PC-3 (cell line): ENCODE measurements at regions not wholly inside any gene's neighbourhood (a gene's known extent, or its start where the extent isn't known, plus 50 kb on each side); places are given as distances from the start of the nearest gene placed in this dataset.

ENCODE experiments used
- EZH2phosphoT487 ChIP-seq: fragments of 300-600 bp; sonication (generic); IDR thresholded peaks from 2 replicates; pipeline ENCODE4 v1.6.1; 2018; ENCODE audit warnings: mild to moderate bottlenecking, antibody characterized with exemption, low read length, borderline replicate concordance
- TF ChIP-seq, protein P1 (sequence below): fragments of 300-600 bp; sonication (generic); conservative IDR thresholded peaks from 2 replicates; pipeline ENCODE4 v1.5.1; 2017; ENCODE audit warnings: antibody characterized with exemption, low read depth, mild to moderate bottlenecking, low read length

- TF ChIP-seq, protein P1, sequence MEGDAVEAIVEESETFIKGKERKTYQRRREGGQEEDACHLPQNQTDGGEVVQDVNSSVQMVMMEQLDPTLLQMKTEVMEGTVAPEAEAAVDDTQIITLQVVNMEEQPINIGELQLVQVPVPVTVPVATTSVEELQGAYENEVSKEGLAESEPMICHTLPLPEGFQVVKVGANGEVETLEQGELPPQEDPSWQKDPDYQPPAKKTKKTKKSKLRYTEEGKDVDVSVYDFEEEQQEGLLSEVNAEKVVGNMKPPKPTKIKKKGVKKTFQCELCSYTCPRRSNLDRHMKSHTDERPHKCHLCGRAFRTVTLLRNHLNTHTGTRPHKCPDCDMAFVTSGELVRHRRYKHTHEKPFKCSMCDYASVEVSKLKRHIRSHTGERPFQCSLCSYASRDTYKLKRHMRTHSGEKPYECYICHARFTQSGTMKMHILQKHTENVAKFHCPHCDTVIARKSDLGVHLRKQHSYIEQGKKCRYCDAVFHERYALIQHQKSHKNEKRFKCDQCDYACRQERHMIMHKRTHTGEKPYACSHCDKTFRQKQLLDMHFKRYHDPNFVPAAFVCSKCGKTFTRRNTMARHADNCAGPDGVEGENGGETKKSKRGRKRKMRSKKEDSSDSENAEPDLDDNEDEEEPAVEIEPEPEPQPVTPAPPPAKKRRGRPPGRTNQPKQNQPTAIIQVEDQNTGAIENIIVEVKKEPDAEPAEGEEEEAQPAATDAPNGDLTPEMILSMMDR: no peak
- no peak for TF ChIP-seq EZH2phosphoT487
Observed at GRCh38 chr12:73225941-73226340, 953.8 kb downstream of the TRHDE start.
